GM12878 (cell line): ENCODE measurements at regions not wholly inside any gene's neighbourhood (a gene's known extent, or its start where the extent isn't known, plus 50 kb on each side); places are given as distances from the start of the nearest gene placed in this dataset.

ENCODE experiments used
- ATAC-seq: fragments of 200-7000 bp; cut with Tn5 transposase; 3 replicates; pipeline ENCODE4 v1.9.1; 2020; ENCODE audit warnings: mild to moderate bottlenecking, moderate library complexity
- BruUV-seq: library from RNA; stranded (reverse); fragments of 400-500 nt; replicated peaks from 2 replicates; lab custom pipeline; 2021; lab: Mats Ljungman, UMichigan
- CTCF ChIA-PET: fragments of 300-600 bp; sonication (Branson Sonifier 250); formaldehyde crosslinking; extraction: SDS; loops from one replicate; lab custom pipeline; 2021; ENCODE audit warnings: inconsistent platforms; lab: Yijun Ruan, JAX
- POLR2A ChIA-PET: fragments of 350-600 bp; formaldehyde crosslinking; extraction: SDS; loops from one replicate; lab custom pipeline; 2021; ENCODE audit warnings: inconsistent platforms; lab: Charles Lee
- RAD21 ChIA-PET: fragments of 300-600 bp; sonication (Branson Sonifier 250); formaldehyde crosslinking; loops from one replicate; lab custom pipeline; 2023; ENCODE audit warnings: antibody characterized with exemption; ENCODE audit not compliant: unreplicated experiment; lab: Charles Lee
- SMC1A ChIA-PET: fragments of 300-600 bp; sonication (Branson Sonifier 250); formaldehyde crosslinking; loops from one replicate; lab custom pipeline; 2023; ENCODE audit not compliant: unreplicated experiment, uncharacterized antibody; lab: Charles Lee
- DNase-seq: peaks from one replicate; pipeline ENCODE4 v3.0.0-alpha.2; 2011; ENCODE audit warnings: low read depth, low spot score
- FAIRE-seq: peaks from 3 replicates; lab custom pipeline; 2011; peaks lifted over from hg19 to GRCh38; lab: Jason Lieb, UNC
- H2AFZ ChIP-seq: 2 replicates; pipeline ENCODE4 v1.6.0; 2011; ENCODE audit warnings: low read depth, low read length, control low read depth; ENCODE audit not compliant: control insufficient read depth
- H3K27ac ChIP-seq: 2 replicates; pipeline ENCODE4 v1.5.1; 2011; ENCODE audit warnings: control low read depth; ENCODE audit not compliant: control insufficient read depth, insufficient read depth
- H3K27me3 ChIP-seq, 2 experiments: replicated peaks in 1 of 2; 2 replicates each; pipeline versions ENCODE4 v1.6.0 to v1.6.1; 2011; ENCODE audit warnings: low read length in 1 of 2; ENCODE audit not compliant: control insufficient read depth in 2 of 2, insufficient read depth in 2 of 2
- H3K36me3 ChIP-seq, 2 experiments: 2 replicates each; pipeline ENCODE4 v1.5.1; 2011; ENCODE audit warnings: low read length in 1 of 2; ENCODE audit not compliant: control insufficient read depth in 2 of 2, insufficient read depth in 2 of 2
- H3K4me1 ChIP-seq: 2 replicates; pipeline ENCODE4 v1.6.1; 2011; ENCODE audit warnings: mild to moderate bottlenecking, low read length, moderate library complexity, mixed read lengths; ENCODE audit not compliant: control insufficient read depth, insufficient read depth
- H3K4me2 ChIP-seq: 2 replicates; pipeline ENCODE4 v1.6.0; 2011; ENCODE audit warnings: control low read depth; ENCODE audit not compliant: control insufficient read depth, insufficient read depth
- H3K4me3 ChIP-seq: fragments of 200-600 bp; sonication (generic); 2 replicates; pipeline ENCODE4 v1.5.1; 2016
- H3K79me2 ChIP-seq: 2 replicates; pipeline ENCODE4 v1.6.0; 2011; ENCODE audit warnings: low read length; ENCODE audit not compliant: control insufficient read depth, insufficient read depth
- H3K9ac ChIP-seq: 2 replicates; pipeline ENCODE4 v1.8.0; 2011; ENCODE audit warnings: low read length, control low read depth, mixed read lengths; ENCODE audit not compliant: control insufficient read depth, insufficient read depth
- H3K9me3 ChIP-seq: replicated peaks from 3 replicates; pipeline ENCODE4 v1.5.1; 2011; ENCODE audit warnings: mild to moderate bottlenecking, low read length; ENCODE audit not compliant: control insufficient read depth, insufficient read depth
- H4K20me1 ChIP-seq: 2 replicates; pipeline ENCODE4 v1.6.0; 2011; ENCODE audit not compliant: control insufficient read depth, insufficient read depth
- E2F4 ChIP-seq: IDR thresholded peaks from 2 replicates; pipeline ENCODE4 v1.6.1; 2012; ENCODE audit warnings: low read depth, low read length, improper control_type of control experiment
- E2F8 ChIP-seq: fragments of 450-650 bp; IDR thresholded peaks from 2 replicates; pipeline ENCODE4 v1.6.1; 2018; ENCODE audit warnings: mild to moderate bottlenecking, low read depth, moderate library complexity; ENCODE audit not compliant: partially characterized antibody
- EED ChIP-seq: sonication (generic); IDR thresholded peaks from 2 replicates; pipeline ENCODE4 v1.6.1; 2016; ENCODE audit warnings: antibody characterized with exemption, low read depth
- EP300 ChIP-seq, 2 experiments: fragments of 150-350 bp in 1 of 2; IDR thresholded peaks; 2 replicates each; pipeline ENCODE4 v1.6.1; 2011 to 2012; ENCODE audit warnings: low read depth in 2 of 2, low read length in 2 of 2, borderline replicate concordance in 1 of 2, improper control_type of control experiment in 1 of 2, inconsistent platforms in 1 of 2; ENCODE audit not compliant: control insufficient read depth in 1 of 2
- HDAC6 ChIP-seq: fragments of 200-600 bp; sonication (generic); IDR thresholded peaks from one replicate; pipeline ENCODE4 v1.8.0; 2017; ENCODE audit warnings: antibody characterized with exemption; ENCODE audit not compliant: unreplicated experiment
- MXI1 ChIP-seq: fragments of 150-350 bp; IDR thresholded peaks from 2 replicates; pipeline ENCODE4 v1.6.1; 2011; ENCODE audit warnings: low read depth, mild to moderate bottlenecking, inconsistent platforms, low read length, improper control_type of control experiment
- MYC ChIP-seq: IDR thresholded peaks from 2 replicates; pipeline ENCODE4 v1.6.1; 2011; ENCODE audit warnings: mild to moderate bottlenecking, low read length, moderate library complexity, inconsistent platforms; ENCODE audit not compliant: insufficient read depth, insufficient replicate concordance, insufficient read length, severe bottlenecking
- NFYB ChIP-seq: IDR thresholded peaks from 2 replicates; pipeline ENCODE4 v1.6.1; 2011; ENCODE audit warnings: low read depth, mild to moderate bottlenecking, low read length, improper control_type of control experiment, moderate library complexity; ENCODE audit not compliant: insufficient read depth
- POLR2A ChIP-seq: IDR thresholded peaks from 2 replicates; pipeline ENCODE4 v1.6.1; 2011; ENCODE audit warnings: low read depth, mild to moderate bottlenecking, low read length
- POLR2AphosphoS2 ChIP-seq: IDR thresholded peaks from 2 replicates; pipeline ENCODE4 v1.6.1; 2011; ENCODE audit warnings: low read depth, mild to moderate bottlenecking, low read length, improper control_type of control experiment, moderate library complexity
- SP1 ChIP-seq: IDR thresholded peaks from one replicate; pipeline ENCODE4 v1.6.1; 2011; ENCODE audit warnings: low read depth, low read length
- TAF1 ChIP-seq: IDR thresholded peaks from 2 replicates; pipeline ENCODE4 v1.6.1; 2011; ENCODE audit warnings: mild to moderate bottlenecking, low read depth, low read length, borderline replicate concordance
- WRNIP1 ChIP-seq: IDR thresholded peaks from 2 replicates; pipeline ENCODE4 v1.6.1; 2011; ENCODE audit warnings: low read depth, low read length, improper control_type of control experiment, borderline replicate concordance
- YY1 ChIP-seq: IDR thresholded peaks from 2 replicates; pipeline ENCODE4 v1.6.1; 2011; ENCODE audit warnings: low read depth, mild to moderate bottlenecking, low read length
- ZBED1 ChIP-seq: IDR thresholded peaks from 2 replicates; pipeline ENCODE4 v1.6.1; 2016; ENCODE audit warnings: borderline replicate concordance
- ZBTB4 ChIP-seq: fragments of 450-650 bp; formaldehyde crosslinking; IDR thresholded peaks from 2 replicates; pipeline ENCODE4 v1.4.0; 2022; ENCODE audit warnings: mild to moderate bottlenecking, moderate library complexity
- WGBS: methylation state at CpG from one replicate; pipeline ENCODE4 v1.1.6; 2016; ENCODE audit warnings: low lambda C conversion rate; ENCODE audit not compliant: insufficient replicate concordance, insufficient coverage; ENCODE audit errors: missing lambda C conversion rate; 5-methylcytosine and 5-hydroxymethylcytosine counted together
- in situ Hi-C: fragments of 300-500 bp; cut with MboI; formaldehyde crosslinking; loops from 9 replicates; pipeline ENCODE4 v1.14.3; 2018; ENCODE audit warnings: mixed read lengths
- intact Hi-C: fragments of 100-400 bp; cut with micrococcal nuclease; formaldehyde crosslinking; loops from one replicate; pipeline ENCODE4 v1.14.2; 2022; ENCODE audit not compliant: unreplicated experiment

GRCh38 chr12:91778091-91778832, 367.4 kb downstream of the BTG1 start:
- RAD21 ChIA-PET, result interaction anchor here (1.0 to 2.0 kb wide), 13 partner anchors 24 to 791 kb away, joined by 3 to 10 read pairs (median 4); partner anchors contain the start of gene BTG1
- H3K27ac ChIP-seq, result peak overlapping the region; percentile 65
- H3K27me3 ChIP-seq, result no peaks in the 10 kb centered on the region
- CTCF ChIA-PET, result interaction anchor here (0.5 to 9.3 kb wide), 4 partner anchors 32 to 724 kb away, joined by 3 to 59 read pairs (median 4); no protein-coding TSS in a partner anchor
- H3K79me2 ChIP-seq, result no peaks in the 10 kb centered on the region
- in situ Hi-C loops (no loop called here), intact Hi-C loops (loop anchor here (2.0 to 5.0 kb wide), 2 partner anchors 201 to 257 kb away; no protein-coding TSS in a partner anchor)
- H3K36me3 ChIP-seq, result no peaks in the 10 kb centered on the region
- peak overlapping the region; percentile 46 for H3K4me2 ChIP-seq
- H4K20me1 ChIP-seq, result no peaks in the 10 kb centered on the region
- no peaks in the 10 kb centered on the region for H3K9me3 ChIP-seq
- DNase-seq, result peak; percentile 26
- peaks cover 7% of the 10 kb centered on the region for H3K4me1 ChIP-seq
- ATAC-seq, result peak; percentile 72
- WGBS, result 1% methylated on average over 3 of the region's 3 CpGs
- no peak for FAIRE-seq
- SMC1A ChIA-PET, result interaction anchor here (0.7 to 2.1 kb wide), 14 partner anchors 8 to 585 kb away, joined by 3 to 14 read pairs (median 3); no protein-coding TSS in a partner anchor
- peak overlapping the region; percentile 31 for H2AFZ ChIP-seq
- no TSS peak for BruUV-seq
- POLR2A ChIA-PET, result interaction anchor here (0.7 to 0.8 kb wide), 2 partner anchors 298 to 346 kb away, joined by 3 read pairs; no protein-coding TSS in a partner anchor
- H3K9ac ChIP-seq, result no peak overlapping the region
- H3K4me3 ChIP-seq, result peak overlapping the region; percentile 34; the same call in 1 of the 2 replicates
- TF ChIP-seq TAF1 (no peak), SP1 (no peak), E2F4 (no peak), POLR2AphosphoS2 (no peak), YY1 (no peak), MXI1 (no peak), EP300 (IDR thresholded peaks at IDR 0.05; ENCODE audit: borderline replicate concordance in 1 of 2, control insufficient read depth in 1 of 2, low read depth in 2 of 2, low read length in 2 of 2) (peak in 1 of 2 experiments; percentile 54; a peak in 2 of 4 replicates), ZBED1 (no peak), MYC (no peak), E2F8 (no peak), EED (no peak), POLR2A (no peak), NFYB (no peak), ZBTB4 (no peak), HDAC6 (no peak), WRNIP1 (no peak)
